Cardiac muscle cell (in vitro differentiated cells and primary cell): ENCODE measurements at regions not wholly inside any gene's neighbourhood (a gene's known extent, or its start where the extent isn't known, plus 50 kb on each side); places are given as distances from the start of the nearest gene placed in this dataset.

Experiments used
- DNase-seq, 2 donors: peaks; one replicate each; pipeline versions ENCODE4 v3.0.0 to v3.0.0-alpha.2; 2010 to 2017; ENCODE audit warnings: low read depth in 1 of 2, low spot score in 1 of 2
- H3K27ac ChIP-seq: fragments of 200-600 bp; sonication (generic); 2 replicates; pipeline ENCODE4 v1.5.1; 2016
- H3K27me3 ChIP-seq: fragments of 200-600 bp; sonication (generic); 2 replicates; pipeline ENCODE4 v1.6.0; 2016; ENCODE audit warnings: control low read depth
- H3K36me3 ChIP-seq: fragments of 200-600 bp; sonication (generic); 2 replicates; pipeline ENCODE4 v1.5.1; 2016; ENCODE audit warnings: control low read depth
- H3K4me1 ChIP-seq: fragments of 200-600 bp; sonication (generic); 2 replicates; pipeline ENCODE4 v1.8.1; 2017; ENCODE audit warnings: low read depth, mild to moderate bottlenecking, mixed run types
- H3K4me3 ChIP-seq: fragments of 200-600 bp; sonication (generic); 2 replicates; pipeline ENCODE4 v1.5.1; 2016; ENCODE audit warnings: mild to moderate bottlenecking
- H3K9me3 ChIP-seq: fragments of 200-600 bp; sonication (generic); 2 replicates; pipeline ENCODE4 v1.5.1; 2017; ENCODE audit warnings: low read depth, mild to moderate bottlenecking, control low read depth
- TF ChIP-seq, protein P1 (sequence below): IDR thresholded peaks from 2 replicates; pipeline ENCODE4 v1.5.1; 2012; ENCODE audit warnings: low read depth, mild to moderate bottlenecking, low read length

GRCh38 chr9:28542928-28543327, 969.6 kb upstream of the C9orf72 start:
- TF ChIP-seq, protein P1, sequence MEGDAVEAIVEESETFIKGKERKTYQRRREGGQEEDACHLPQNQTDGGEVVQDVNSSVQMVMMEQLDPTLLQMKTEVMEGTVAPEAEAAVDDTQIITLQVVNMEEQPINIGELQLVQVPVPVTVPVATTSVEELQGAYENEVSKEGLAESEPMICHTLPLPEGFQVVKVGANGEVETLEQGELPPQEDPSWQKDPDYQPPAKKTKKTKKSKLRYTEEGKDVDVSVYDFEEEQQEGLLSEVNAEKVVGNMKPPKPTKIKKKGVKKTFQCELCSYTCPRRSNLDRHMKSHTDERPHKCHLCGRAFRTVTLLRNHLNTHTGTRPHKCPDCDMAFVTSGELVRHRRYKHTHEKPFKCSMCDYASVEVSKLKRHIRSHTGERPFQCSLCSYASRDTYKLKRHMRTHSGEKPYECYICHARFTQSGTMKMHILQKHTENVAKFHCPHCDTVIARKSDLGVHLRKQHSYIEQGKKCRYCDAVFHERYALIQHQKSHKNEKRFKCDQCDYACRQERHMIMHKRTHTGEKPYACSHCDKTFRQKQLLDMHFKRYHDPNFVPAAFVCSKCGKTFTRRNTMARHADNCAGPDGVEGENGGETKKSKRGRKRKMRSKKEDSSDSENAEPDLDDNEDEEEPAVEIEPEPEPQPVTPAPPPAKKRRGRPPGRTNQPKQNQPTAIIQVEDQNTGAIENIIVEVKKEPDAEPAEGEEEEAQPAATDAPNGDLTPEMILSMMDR, result no peak
- H3K4me3 ChIP-seq, result no peak overlapping the region
- no peak overlapping the region for H3K27ac ChIP-seq
- H3K9me3 ChIP-seq, result no peaks in the 10 kb centered on the region
- no peaks in the 10 kb centered on the region for H3K36me3 ChIP-seq
- DNase-seq, result no peak
- H3K27me3 ChIP-seq, result no peaks in the 10 kb centered on the region
- no peaks in the 10 kb centered on the region for H3K4me1 ChIP-seq

DNA sequence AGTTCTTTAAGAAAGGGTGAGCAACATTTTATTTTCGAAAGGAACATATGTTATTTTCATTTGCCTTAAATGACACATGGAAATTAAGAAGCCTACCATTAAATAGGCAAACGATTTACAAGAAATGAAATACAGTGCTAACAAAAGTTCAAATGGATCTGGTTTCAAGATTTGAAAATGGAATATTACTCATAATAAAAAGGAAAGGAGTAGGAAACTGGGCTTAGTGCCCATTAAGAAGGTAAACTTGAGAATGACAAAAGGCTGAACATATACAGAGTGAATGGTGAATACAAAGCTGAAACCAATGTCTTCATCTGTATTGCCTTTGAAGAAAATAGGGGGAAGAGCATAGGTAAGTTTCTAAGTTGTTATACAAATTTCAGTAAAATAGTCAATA, 974.2 kb upstream of the C9orf72 start:
- no peaks in the 10 kb centered on the region for H3K27me3 ChIP-seq

GRCh38 chr9:28563291-28563934, 990.1 kb upstream of the C9orf72 start:
- Histone ChIP-seq H3K27me3 (no peaks in the 10 kb centered on the region), H3K4me1 (no peaks in the 10 kb centered on the region), H3K4me3 (no peak overlapping the region), H3K9me3 (no peaks in the 10 kb centered on the region), H3K36me3 (no peaks in the 10 kb centered on the region), H3K27ac (no peak overlapping the region)
- DNase-seq, result no peak
- TF ChIP-seq, protein P1, result no peak

More for the DNA sequence above, 974.2 kb upstream of the C9orf72 start:
- no peak for DNase-seq
- H3K36me3 ChIP-seq, result no peaks in the 10 kb centered on the region
- H3K4me1 ChIP-seq, result no peaks in the 10 kb centered on the region
- no peak overlapping the region for H3K4me3 ChIP-seq
- H3K9me3 ChIP-seq, result peaks cover 3% of the 10 kb centered on the region
- no peak overlapping the region for H3K27ac ChIP-seq
- TF ChIP-seq, protein P1, result no peak

DNA sequence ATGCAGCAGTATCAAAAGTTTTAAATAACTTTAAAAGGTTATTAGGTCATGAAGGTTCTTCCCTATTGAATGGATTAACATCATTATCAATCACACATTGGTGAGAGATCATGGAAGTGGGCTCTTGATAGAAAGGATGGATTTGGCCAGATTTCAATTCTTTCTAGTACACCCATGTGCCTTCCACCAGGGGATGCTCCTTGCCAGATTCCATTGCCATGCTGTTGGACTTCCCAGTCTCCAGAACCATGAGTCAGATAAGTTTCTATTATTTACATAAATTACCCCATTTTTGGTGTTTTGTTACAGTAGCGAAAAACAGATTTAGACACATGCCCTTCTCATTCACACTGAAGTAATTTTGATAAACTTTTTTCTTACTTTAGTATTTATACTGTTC, 1010.6 kb upstream of the C9orf72 start:
- no peak for DNase-seq
- H3K27me3 ChIP-seq, result no peaks in the 10 kb centered on the region
- H3K9me3 ChIP-seq, result no peaks in the 10 kb centered on the region
- H3K4me3 ChIP-seq, result no peak overlapping the region
- H3K27ac ChIP-seq, result no peak overlapping the region
- no peaks in the 10 kb centered on the region for H3K36me3 ChIP-seq
- TF ChIP-seq, protein P1, result no peak
- H3K4me1 ChIP-seq, result no peaks in the 10 kb centered on the region

DNA sequence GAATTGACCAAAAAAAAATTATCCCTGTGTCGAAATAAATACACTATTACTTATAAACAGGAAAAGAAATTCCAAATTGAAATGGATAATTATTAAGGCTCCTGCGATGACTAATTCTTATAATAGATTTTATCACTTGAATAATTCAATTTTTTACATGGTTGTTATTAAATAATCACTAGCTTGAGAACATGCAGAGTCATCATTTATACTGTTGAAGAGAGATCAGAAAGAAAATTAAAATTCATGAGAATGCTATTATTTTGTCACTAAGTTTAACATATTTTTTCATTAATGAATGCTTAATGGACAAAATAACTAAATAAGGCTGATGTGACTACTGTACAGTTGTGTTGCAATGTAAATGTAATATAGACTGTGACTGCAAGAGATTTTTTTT, 1011.3 kb upstream of the C9orf72 start:
- no peak for DNase-seq
- H3K36me3 ChIP-seq, result no peaks in the 10 kb centered on the region
- no peak overlapping the region for H3K27ac ChIP-seq

More for the DNA sequence above, 1011.3 kb upstream of the C9orf72 start:
- no peaks in the 10 kb centered on the region for H3K4me1 ChIP-seq
- H3K4me3 ChIP-seq, result no peak overlapping the region
- H3K27me3 ChIP-seq, result no peaks in the 10 kb centered on the region
- no peaks in the 10 kb centered on the region for H3K9me3 ChIP-seq
- TF ChIP-seq, protein P1, result no peak
